H7 (cell line): ENCODE measurements at regions not wholly inside any gene's neighbourhood (a gene's known extent, or its start where the extent isn't known, plus 50 kb on each side); places are given as distances from the start of the nearest gene placed in this dataset.

Experiments
- DNase-seq: peaks from one replicate; pipeline ENCODE4 v3.0.0; 2012
- H3K27me3 ChIP-seq: 2 replicates; pipeline ENCODE4 v1.6.0; 2011; ENCODE audit warnings: mild to moderate bottlenecking, low read length; ENCODE audit not compliant: control insufficient read depth, insufficient read depth
- H3K36me3 ChIP-seq: replicated peaks from 2 replicates; pipeline ENCODE4 v1.5.1; 2011; ENCODE audit warnings: low read length; ENCODE audit not compliant: control insufficient read depth, insufficient read depth
- H3K4me3 ChIP-seq: 2 replicates; pipeline ENCODE4 v1.5.1; 2011; ENCODE audit warnings: low read depth, mild to moderate bottlenecking, control low read depth, low read length, moderate library complexity; ENCODE audit not compliant: insufficient read depth

GRCh38 chr12:107553211-107553765, 132.3 kb upstream of the PWP1 start:
- DNase-seq: no peak
- Histone ChIP-seq H3K4me3 (no peak overlapping the region), H3K27me3 (no peaks in the 10 kb centered on the region), H3K36me3 (no peaks in the 10 kb centered on the region)

GRCh38 chr12:107554941-107555340, 130.7 kb upstream of the PWP1 start:
- no peak overlapping the region for H3K4me3 ChIP-seq
- no peaks in the 10 kb centered on the region for H3K27me3 ChIP-seq
- H3K36me3 ChIP-seq: no peaks in the 10 kb centered on the region
- no peak for DNase-seq

- Histone ChIP-seq H3K36me3 (no peaks in the 10 kb centered on the region), H3K4me3 (no peak overlapping the region), H3K27me3 (no peaks in the 10 kb centered on the region)
- no peak for DNase-seq
Observed at GRCh38 chr12:107557026-107557425, 128.6 kb upstream of the PWP1 start.

- no peaks in the 10 kb centered on the region for H3K36me3 ChIP-seq
Observed at GRCh38 chr12:107557589-107558100, 128.0 kb upstream of the PWP1 start.

GRCh38 chr12:107558141-107558815, 127.3 kb upstream of the PWP1 start:
- DNase-seq: no peak
- no peaks in the 10 kb centered on the region for H3K27me3 ChIP-seq
- no peak overlapping the region for H3K4me3 ChIP-seq
- no peaks in the 10 kb centered on the region for H3K36me3 ChIP-seq

More at GRCh38 chr12:107557589-107558100, 128.0 kb upstream of the PWP1 start:
- no peak overlapping the region for H3K4me3 ChIP-seq
- H3K27me3 ChIP-seq: no peaks in the 10 kb centered on the region
- no peak for DNase-seq

- Histone ChIP-seq H3K4me3 (no peak overlapping the region), H3K36me3 (no peaks in the 10 kb centered on the region), H3K27me3 (no peaks in the 10 kb centered on the region)
- DNase-seq: no peak
Observed at GRCh38 chr12:107558816-107559382, 126.7 kb upstream of the PWP1 start.

GRCh38 chr12:107560165-107560898, 125.3 kb upstream of the PWP1 start:
- Histone ChIP-seq H3K4me3 (no peak overlapping the region), H3K27me3 (no peaks in the 10 kb centered on the region), H3K36me3 (no peaks in the 10 kb centered on the region)
- DNase-seq: peak; percentile 67

GRCh38 chr12:107560899-107561285, 124.7 kb upstream of the PWP1 start:
- no peak overlapping the region for H3K4me3 ChIP-seq
- no peaks in the 10 kb centered on the region for H3K36me3 ChIP-seq
- no peaks in the 10 kb centered on the region for H3K27me3 ChIP-seq
- DNase-seq: no peak

- Histone ChIP-seq H3K27me3 (no peaks in the 10 kb centered on the region), H3K36me3 (no peaks in the 10 kb centered on the region), H3K4me3 (no peak overlapping the region)
- DNase-seq: peak; percentile 65
Observed at GRCh38 chr12:107564946-107565345, 120.7 kb upstream of the PWP1 start.

- Histone ChIP-seq H3K4me3 (no peak overlapping the region), H3K36me3 (no peaks in the 10 kb centered on the region), H3K27me3 (no peaks in the 10 kb centered on the region)
- DNase-seq: no peak
Observed at GRCh38 chr12:107565551-107565950, 120.0 kb upstream of the PWP1 start.

- DNase-seq: no peak
- Histone ChIP-seq H3K27me3 (no peaks in the 10 kb centered on the region), H3K4me3 (no peak overlapping the region), H3K36me3 (no peaks in the 10 kb centered on the region)
Observed at GRCh38 chr12:107567876-107568619, 117.6 kb upstream of the PWP1 start.

- no peak overlapping the region for H3K4me3 ChIP-seq
- no peaks in the 10 kb centered on the region for H3K36me3 ChIP-seq
- no peak for DNase-seq
Observed at GRCh38 chr12:107568718-107569117, 116.9 kb upstream of the PWP1 start.

GRCh38 chr12:107570721-107571120, 114.9 kb upstream of the PWP1 start:
- DNase-seq: no peak
- H3K36me3 ChIP-seq: no peaks in the 10 kb centered on the region
- H3K4me3 ChIP-seq: no peak overlapping the region
- H3K27me3 ChIP-seq: no peaks in the 10 kb centered on the region

More at GRCh38 chr12:107568718-107569117, 116.9 kb upstream of the PWP1 start:
- no peaks in the 10 kb centered on the region for H3K27me3 ChIP-seq

- Histone ChIP-seq H3K4me3 (no peak overlapping the region), H3K36me3 (no peaks in the 10 kb centered on the region), H3K27me3 (no peaks in the 10 kb centered on the region)
- no peak for DNase-seq
Observed at GRCh38 chr12:107571492-107571891, 114.1 kb upstream of the PWP1 start.
